ENCODE measurements at regions not wholly inside any gene's neighbourhood (a gene's known extent, or its start where the extent isn't known, plus 50 kb on each side); places are given as distances from the start of the nearest gene placed in this dataset.

GRCh38 chr11:128219731-128220120, 367.6 kb downstream of the ETS1 start:
- DNase-seq, result no peak
- Histone ChIP-seq H3K4me1 (no peaks in the 10 kb centered on the region), H3K27ac (no peak overlapping the region), H3K4me3 (no peak overlapping the region), H3K36me3 (no peaks in the 10 kb centered on the region), H3K27me3 (no peaks in the 10 kb centered on the region), H3K9me3 (no peaks in the 10 kb centered on the region)
- no peak for TF ChIP-seq CTCF (IDR thresholded peaks at IDR 0.05)
- TF ChIP-seq POLR2A (IDR thresholded peaks at IDR 0.05), result no peak
- WGBS, 2 donors, result 74 to 82% methylated on average over 4 of the region's 4 CpGs
- intact Hi-C loops (cut with DNase I), result no loop called here

GRCh38 chr11:128216198-128216597, 371.2 kb downstream of the ETS1 start:
- peaks cover 0 to 2% (median under 1%) of the 10 kb centered on the region in 3 donors for H3K4me1 ChIP-seq
- no peak for DNase-seq
- no peak overlapping the region for H3K4me3 ChIP-seq
- 81 to 100% methylated on average over 1 of the region's 1 CpG for WGBS, 2 donors
- H3K27me3 ChIP-seq, result no peaks in the 10 kb centered on the region
- H3K36me3 ChIP-seq, result no peaks in the 10 kb centered on the region
- no peak overlapping the region for H3K27ac ChIP-seq
- intact Hi-C loops (cut with DNase I), result no loop called here
- no peak for TF ChIP-seq POLR2A (IDR thresholded peaks at IDR 0.05)
- no peak for TF ChIP-seq CTCF (IDR thresholded peaks at IDR 0.05)
- no peaks in the 10 kb centered on the region for H3K9me3 ChIP-seq

GRCh38 chr11:128215238-128215882, 372.0 kb downstream of the ETS1 start:
- peaks cover 0 to 11% (median 9%) of the 10 kb centered on the region in 3 donors for H3K4me1 ChIP-seq
- DNase-seq, result no peak
- H3K27me3 ChIP-seq, result no peaks in the 10 kb centered on the region
- no peak overlapping the region for H3K27ac ChIP-seq
- H3K36me3 ChIP-seq, result no peaks in the 10 kb centered on the region
- 89 to 95% methylated on average over 11 to 21 of the region's 28 CpGs for WGBS, 2 donors
- no peak overlapping the region for H3K4me3 ChIP-seq
- no peaks in the 10 kb centered on the region for H3K9me3 ChIP-seq
- intact Hi-C loops (cut with DNase I), result no loop called here
- TF ChIP-seq POLR2A (IDR thresholded peaks at IDR 0.05), result no peak
- no peak for TF ChIP-seq CTCF (IDR thresholded peaks at IDR 0.05)

GRCh38 chr11:128214263-128214662, 373.1 kb downstream of the ETS1 start:
- H3K36me3 ChIP-seq, result no peaks in the 10 kb centered on the region
- no peak for DNase-seq
- TF ChIP-seq POLR2A (IDR thresholded peaks at IDR 0.05) (no peak), CTCF (IDR thresholded peaks at IDR 0.05) (no peak)
- no peak overlapping the region for H3K4me3 ChIP-seq
- WGBS, 2 donors, result 86 to 91% methylated on average over 8 to 9 of the region's 9 CpGs
- H3K4me1 ChIP-seq, result peaks cover 9 to 22% (median 17%) of the 10 kb centered on the region in 3 donors
- intact Hi-C loops (cut with DNase I), result no loop called here
- no peak overlapping the region for H3K27ac ChIP-seq
- no peaks in the 10 kb centered on the region for H3K27me3 ChIP-seq
- no peaks in the 10 kb centered on the region for H3K9me3 ChIP-seq

- Histone ChIP-seq H3K27me3 (no peaks in the 10 kb centered on the region), H3K9me3 (no peaks in the 10 kb centered on the region), H3K27ac (no peak overlapping the region), H3K36me3 (no peaks in the 10 kb centered on the region), H3K4me1 (peaks cover 9 to 30% (median 23%) of the 10 kb centered on the region in 3 donors), H3K4me3 (no peak overlapping the region)
- intact Hi-C loops (cut with DNase I), result no loop called here
- TF ChIP-seq CTCF (IDR thresholded peaks at IDR 0.05), result no peak
- TF ChIP-seq POLR2A (IDR thresholded peaks at IDR 0.05), result no peak
- no peak for DNase-seq
- 50 to 90% methylated on average over 1 of the region's 1 CpG for WGBS, 2 donors
These were observed 373.9 kb downstream of the ETS1 start for GRCh38 chr11:128213461-128213860.
